Thyroid gland (tissue), 4 donors: ENCODE measurements at regions not wholly inside any gene's neighbourhood (a gene's known extent, or its start where the extent isn't known, plus 50 kb on each side); places are given as distances from the start of the nearest gene placed in this dataset.

ENCODE experiments used
- DNase-seq, 2 donors: peaks; one replicate each; pipeline ENCODE4 v3.0.0-alpha.2; 2019
- H3K27ac ChIP-seq, 3 donors: fragments of 200-600 bp; sonication (generic); 1 replicate in 2 of 3; 2 replicates in 1 of 3; pipeline ENCODE4 v1.5.1; 2016 to 2019; ENCODE audit warnings: mild to moderate bottlenecking in 1 of 3, moderate library complexity in 1 of 3
- H3K27me3 ChIP-seq: fragments of 200-600 bp; sonication (generic); one replicate; pipeline ENCODE4 v1.5.1; 2019
- H3K36me3 ChIP-seq, 2 donors: fragments of 200-600 bp; sonication (generic); one replicate each; pipeline ENCODE4 v1.5.1; 2016 to 2019
- H3K4me1 ChIP-seq, 2 donors: fragments of 200-600 bp; sonication (generic); one replicate each; pipeline ENCODE4 v1.5.1; 2017 to 2019
- H3K4me3 ChIP-seq, 3 donors: fragments of 200-600 bp; sonication (generic); replicated peaks in 1 of 3; 1 replicate in 2 of 3; 2 replicates in 1 of 3; pipeline ENCODE4 v1.5.1; 2016; ENCODE audit warnings: mild to moderate bottlenecking in 1 of 3
- H3K9me3 ChIP-seq: fragments of 200-600 bp; sonication (generic); one replicate; pipeline ENCODE4 v1.5.1; 2017
- CTCF ChIP-seq, 6 experiments: fragments of 200-600 bp in 3 of 6; fragments of 450-650 bp in 3 of 6; sonication (generic) in 3 of 6; IDR thresholded peaks; one replicate each; pipeline ENCODE4 v1.5.1; 2016 to 2019; ENCODE audit warnings: antibody characterized with exemption in 6 of 6, mild to moderate bottlenecking in 2 of 6, inconsistent platforms in 1 of 6, moderate library complexity in 1 of 6
- POLR2A ChIP-seq, 2 donors: fragments of 450-650 bp; IDR thresholded peaks; one replicate each; pipeline ENCODE4 v1.6.1; 2017; ENCODE audit warnings: antibody characterized with exemption in 2 of 2, mild to moderate bottlenecking in 2 of 2, moderate library complexity in 1 of 2
- WGBS, 2 donors: methylation state at CpG; one replicate each; pipeline ENCODE4 v1.1.5; 2017; 5-methylcytosine and 5-hydroxymethylcytosine counted together
- intact Hi-C: fragments of 100-400 bp; cut with DNase I; formaldehyde crosslinking; loops from one replicate; pipeline ENCODE4 v1.15.1; 2023

- H3K4me1 ChIP-seq, result peaks cover 0 to 7% of the 10 kb centered on the region in 2 donors
- intact Hi-C loops, result no loop called here
- no peak overlapping the region for H3K27ac ChIP-seq
- H3K36me3 ChIP-seq, result no peaks in the 10 kb centered on the region
- H3K27me3 ChIP-seq, result no peaks in the 10 kb centered on the region
- no peak overlapping the region for H3K4me3 ChIP-seq
- TF ChIP-seq POLR2A (IDR thresholded peaks at IDR 0.05), result no peak
- TF ChIP-seq CTCF (IDR thresholded peaks at IDR 0.05), result no peak
- no peaks in the 10 kb centered on the region for H3K9me3 ChIP-seq
- WGBS, 2 donors, result 71 to 80% methylated on average over 4 of the region's 4 CpGs
- no peak for DNase-seq
Measured at GRCh38 chr9:86749894-86750255, 197.4 kb downstream of the GAS1 start.

- intact Hi-C loops, result no loop called here
- no peak for TF ChIP-seq POLR2A (IDR thresholded peaks at IDR 0.05)
- TF ChIP-seq CTCF (IDR thresholded peaks at IDR 0.05), result no peak
- H3K4me3 ChIP-seq, result no peak overlapping the region
- no peak for DNase-seq
- WGBS, 2 donors, result 66 to 68% methylated on average over 2 of the region's 2 CpGs
- H3K27me3 ChIP-seq, result no peaks in the 10 kb centered on the region
- no peak overlapping the region for H3K27ac ChIP-seq
- no peaks in the 10 kb centered on the region for H3K36me3 ChIP-seq
- peaks cover 0 to 7% of the 10 kb centered on the region in 2 donors for H3K4me1 ChIP-seq
- no peaks in the 10 kb centered on the region for H3K9me3 ChIP-seq
Measured at GRCh38 chr9:86749161-86749893, 198.0 kb downstream of the GAS1 start.

GRCh38 chr9:86747711-86748110 is 199.6 kb downstream of the GAS1 start:
- 59 to 60% methylated on average over 2 of the region's 2 CpGs for WGBS, 2 donors
- no peak for TF ChIP-seq POLR2A (IDR thresholded peaks at IDR 0.05)
- TF ChIP-seq CTCF (IDR thresholded peaks at IDR 0.05), result no peak
- intact Hi-C loops, result no loop called here

GRCh38 chr9:86741311-86742208 is 205.7 kb downstream of the GAS1 start:
- no peak for DNase-seq
- 61 to 69% methylated on average over 8 of the region's 8 CpGs for WGBS, 2 donors
- intact Hi-C loops, result no loop called here
- Histone ChIP-seq H3K4me1 (no peaks in the 10 kb centered on the region), H3K27me3 (no peaks in the 10 kb centered on the region), H3K4me3 (no peak overlapping the region), H3K9me3 (no peaks in the 10 kb centered on the region), H3K27ac (no peak overlapping the region), H3K36me3 (no peaks in the 10 kb centered on the region)
- TF ChIP-seq POLR2A (IDR thresholded peaks at IDR 0.05), result no peak
- no peak for TF ChIP-seq CTCF (IDR thresholded peaks at IDR 0.05)

More at GRCh38 chr9:86747711-86748110, 199.6 kb downstream of the GAS1 start:
- no peak overlapping the region for H3K27ac ChIP-seq
- H3K36me3 ChIP-seq, result no peaks in the 10 kb centered on the region
- peaks cover 0 to 7% of the 10 kb centered on the region in 2 donors for H3K4me1 ChIP-seq
- no peak for DNase-seq
- H3K27me3 ChIP-seq, result no peaks in the 10 kb centered on the region
- no peaks in the 10 kb centered on the region for H3K9me3 ChIP-seq
- H3K4me3 ChIP-seq, result no peak overlapping the region
